DMS153 (cell line): ENCODE measurements at regions not wholly inside any gene's neighbourhood (a gene's known extent, or its start where the extent isn't known, plus 50 kb on each side); places are given as distances from the start of the nearest gene placed in this dataset.

Source experiments
- DNase-seq: peaks from one replicate; lab custom pipeline; 2025; lab: John Stamatoyannopoulos, UW

DNA sequence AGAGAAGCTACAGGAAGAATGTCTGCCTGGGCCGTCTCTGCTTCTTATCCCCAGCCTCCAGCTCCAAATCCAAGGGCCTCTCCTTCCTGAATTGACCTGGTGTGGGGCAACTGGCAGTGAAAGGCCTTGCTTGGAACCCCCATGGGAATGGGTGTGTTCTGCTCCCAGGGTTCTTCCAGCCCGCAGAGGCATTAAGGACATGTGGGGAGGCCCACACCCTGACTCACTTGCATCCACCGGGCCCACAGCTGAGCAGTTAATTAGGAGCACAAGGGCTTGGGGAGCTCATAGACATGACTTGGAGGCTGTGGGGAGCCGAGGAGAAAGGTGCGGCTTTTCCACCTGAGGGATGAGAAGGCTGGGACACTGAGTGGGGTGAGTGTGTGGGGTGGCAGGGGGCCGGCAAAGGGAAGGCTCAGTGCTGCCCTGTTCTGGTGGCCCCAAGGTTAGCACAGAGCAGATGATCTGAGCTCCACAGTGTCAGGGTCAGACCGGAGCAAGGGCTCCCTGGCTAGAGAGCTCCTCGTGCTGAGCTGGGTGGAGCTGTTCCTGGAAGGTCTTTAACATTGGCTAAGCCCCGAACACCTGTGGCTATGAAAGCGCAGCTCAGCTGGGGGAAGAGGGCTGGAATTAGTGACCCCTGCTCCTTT, 64.5 kb upstream of the NECTIN1 start:
- no peak for DNase-seq

DNA sequence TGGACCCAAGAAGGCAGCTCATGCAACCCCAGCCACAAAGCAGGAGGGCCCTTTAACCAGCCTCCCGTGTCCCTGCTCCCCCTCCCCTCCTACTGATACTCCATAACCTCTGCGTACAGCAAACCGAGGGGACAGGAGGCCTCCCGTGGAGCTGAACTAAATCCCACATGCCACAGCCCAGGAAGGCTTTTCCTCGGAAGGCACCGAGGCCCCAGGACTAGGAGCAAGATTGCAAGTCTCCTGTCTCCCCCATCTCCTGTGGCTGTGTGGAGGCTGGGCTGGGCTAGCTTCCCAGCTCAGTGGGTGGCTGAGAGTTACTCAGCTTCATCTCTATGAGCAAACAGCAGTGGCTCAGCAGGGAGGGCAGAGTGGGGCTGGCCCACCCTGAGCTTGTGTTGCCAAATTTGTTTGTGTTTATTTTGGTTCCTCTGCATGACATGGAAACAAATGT, 62.7 kb upstream of the NECTIN1 start:
- DNase-seq = no peak

DNA sequence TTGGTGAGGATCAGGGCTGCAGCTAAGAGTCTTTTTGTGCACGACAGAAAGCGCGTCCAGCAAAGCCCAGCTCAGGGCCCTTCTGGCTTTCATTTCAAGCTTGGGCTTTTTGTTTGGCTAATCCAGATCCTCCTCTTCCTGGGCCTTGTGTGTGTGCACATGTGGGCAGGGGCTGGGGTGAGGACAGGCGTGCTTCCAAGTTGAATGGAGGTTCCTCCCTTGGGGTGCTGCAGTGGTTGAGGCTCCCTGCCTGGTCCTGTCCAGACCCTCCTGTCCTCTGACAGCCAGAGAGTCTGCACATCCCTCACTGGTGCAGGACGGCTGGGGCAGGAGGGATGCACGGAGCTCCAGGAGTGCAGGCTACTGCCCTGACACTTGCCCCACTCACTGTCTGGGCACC, 62.0 kb upstream of the NECTIN1 start:
- no peak for DNase-seq

DNA sequence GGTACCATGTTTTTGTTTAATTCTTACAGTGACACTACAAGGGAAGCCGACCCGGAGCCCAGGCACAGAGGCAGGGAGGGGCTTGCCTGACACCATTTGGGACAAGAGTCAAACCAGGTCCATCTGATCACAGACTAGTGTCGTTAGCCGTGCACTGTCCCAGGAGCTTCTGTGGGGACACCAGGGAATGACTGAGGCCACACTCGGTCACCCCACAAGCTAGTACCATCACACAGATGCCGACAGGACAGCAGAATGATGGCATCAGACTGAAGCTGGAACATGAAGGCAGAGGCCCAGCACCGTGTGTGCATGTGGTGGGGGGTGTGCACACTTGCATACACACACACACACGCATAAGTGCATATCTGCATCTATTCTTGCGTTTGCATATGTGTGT, 61.5 kb upstream of the NECTIN1 start:
- DNase-seq = no peak

DNA sequence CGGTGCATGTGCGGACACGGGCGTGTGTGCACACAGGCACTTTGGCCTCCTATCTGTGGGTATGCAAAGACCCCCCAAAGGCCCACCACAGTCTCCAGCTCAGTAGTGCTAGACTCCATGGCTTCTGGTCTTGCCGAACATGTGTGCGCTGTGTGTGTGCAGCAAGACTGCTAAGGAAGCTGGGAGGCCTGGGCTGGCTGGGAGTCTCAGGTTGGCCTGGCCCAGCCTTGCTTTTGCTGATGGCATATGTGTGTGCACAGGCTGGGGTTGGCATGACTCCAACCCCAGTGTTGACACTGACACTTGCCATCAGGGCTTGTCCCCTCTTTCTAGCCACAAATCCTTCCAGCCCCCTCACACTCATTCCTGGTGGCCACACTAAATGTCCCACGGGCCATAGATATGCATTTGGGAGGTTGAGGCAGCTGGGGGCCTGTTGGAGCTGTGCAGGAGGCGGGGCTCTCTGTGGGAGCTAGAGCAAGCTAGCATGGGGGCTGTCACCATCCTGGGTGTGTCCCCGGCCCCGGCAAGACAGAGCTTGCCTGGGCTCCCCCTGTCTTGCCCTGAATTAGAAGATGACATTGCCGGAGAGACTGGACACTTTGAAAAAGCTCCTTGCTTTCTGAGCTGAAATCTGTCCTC, 60.9 kb upstream of the NECTIN1 start:
- DNase-seq = no peak

DNA sequence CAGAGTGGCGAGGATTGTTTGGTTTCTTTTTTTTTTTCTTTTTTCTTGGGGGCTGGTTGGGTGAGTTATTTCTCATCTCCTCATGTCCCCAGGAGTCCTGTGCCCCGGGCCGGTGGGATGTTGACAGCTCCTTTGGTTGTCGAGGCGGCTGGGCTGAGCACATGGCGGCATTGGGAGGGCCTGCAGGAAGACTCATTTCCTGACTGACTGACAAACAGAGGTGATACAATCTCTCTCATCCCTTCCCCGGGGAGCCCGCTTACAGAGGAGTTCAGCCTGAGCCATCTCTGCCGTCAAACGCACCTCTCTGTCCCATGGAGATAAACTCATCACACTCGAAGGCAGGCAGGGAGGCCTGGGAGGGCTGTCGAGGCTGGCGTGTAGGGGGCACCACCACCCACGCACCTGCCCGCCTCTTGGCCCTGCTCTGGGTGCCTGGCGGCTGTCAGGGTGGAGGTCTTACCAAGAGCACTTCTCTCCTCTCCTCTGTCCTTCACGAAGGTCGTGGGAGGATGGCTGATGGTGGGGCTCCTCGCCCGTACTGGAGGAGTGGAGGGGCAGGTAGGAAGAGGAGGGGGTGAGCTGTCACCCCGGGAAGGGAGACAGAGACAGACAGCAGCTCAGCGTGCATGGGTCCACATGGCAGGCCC, 60.0 kb upstream of the NECTIN1 start:
- no peak for DNase-seq

DNA sequence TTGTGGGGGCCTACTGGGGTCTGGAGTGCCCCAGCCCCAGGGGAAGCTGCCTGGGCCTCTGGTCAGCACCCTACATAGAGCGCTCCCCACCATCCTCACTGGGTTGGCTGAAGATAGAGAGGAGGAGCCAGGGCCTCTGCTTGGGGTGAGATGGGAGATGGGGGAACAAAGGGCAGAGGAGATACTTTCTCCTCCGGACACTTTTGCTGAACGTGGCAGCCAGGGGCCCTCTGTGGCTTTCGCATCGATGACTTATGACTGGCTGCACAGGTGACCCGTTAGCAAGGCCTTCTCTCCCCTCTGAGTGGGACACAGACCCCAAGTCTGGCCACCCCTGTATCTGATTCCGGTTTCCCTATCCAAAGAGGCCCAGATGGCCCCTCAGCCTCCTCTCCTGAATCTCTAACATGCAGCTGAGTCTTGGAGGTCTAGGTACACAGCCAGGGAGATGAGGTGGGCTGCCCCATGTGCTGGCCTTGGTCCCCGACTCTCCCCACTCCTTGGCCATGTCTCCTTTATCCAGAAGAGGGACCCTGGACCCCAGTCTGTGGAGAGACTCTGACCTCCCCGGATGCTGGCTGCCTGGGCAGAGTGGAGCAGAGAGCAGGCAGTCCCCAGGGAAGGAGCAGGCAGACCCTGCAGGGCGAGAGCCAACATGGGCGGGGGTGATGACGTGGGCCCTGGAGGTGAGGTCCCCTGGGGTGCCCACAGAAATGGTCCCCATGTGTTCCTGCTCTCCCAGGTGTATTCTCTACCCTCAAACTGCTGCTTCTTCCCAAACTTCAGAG, 59.3 kb upstream of the NECTIN1 start:
- DNase-seq = no peak

DNA sequence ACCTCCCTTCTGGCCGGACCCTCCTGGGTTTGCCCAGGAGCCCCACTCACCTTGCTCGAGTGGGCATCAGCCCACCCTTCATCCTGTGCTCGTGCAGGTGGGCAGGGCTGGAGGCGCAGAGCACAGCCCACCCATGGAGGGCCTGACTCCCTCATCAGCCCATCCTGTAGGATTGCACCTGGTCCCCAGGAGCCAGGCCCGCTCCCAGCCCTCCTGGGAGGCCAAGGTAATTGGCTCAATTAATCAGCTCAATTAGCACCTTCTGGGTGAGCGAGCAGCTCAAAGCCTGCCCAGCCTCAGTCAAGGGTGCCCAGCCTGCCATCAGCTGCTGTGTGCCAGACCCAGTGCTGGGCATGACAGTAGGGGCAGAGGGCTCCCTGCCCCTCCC, 58.1 kb upstream of the NECTIN1 start:
- DNase-seq = no peak

DNA sequence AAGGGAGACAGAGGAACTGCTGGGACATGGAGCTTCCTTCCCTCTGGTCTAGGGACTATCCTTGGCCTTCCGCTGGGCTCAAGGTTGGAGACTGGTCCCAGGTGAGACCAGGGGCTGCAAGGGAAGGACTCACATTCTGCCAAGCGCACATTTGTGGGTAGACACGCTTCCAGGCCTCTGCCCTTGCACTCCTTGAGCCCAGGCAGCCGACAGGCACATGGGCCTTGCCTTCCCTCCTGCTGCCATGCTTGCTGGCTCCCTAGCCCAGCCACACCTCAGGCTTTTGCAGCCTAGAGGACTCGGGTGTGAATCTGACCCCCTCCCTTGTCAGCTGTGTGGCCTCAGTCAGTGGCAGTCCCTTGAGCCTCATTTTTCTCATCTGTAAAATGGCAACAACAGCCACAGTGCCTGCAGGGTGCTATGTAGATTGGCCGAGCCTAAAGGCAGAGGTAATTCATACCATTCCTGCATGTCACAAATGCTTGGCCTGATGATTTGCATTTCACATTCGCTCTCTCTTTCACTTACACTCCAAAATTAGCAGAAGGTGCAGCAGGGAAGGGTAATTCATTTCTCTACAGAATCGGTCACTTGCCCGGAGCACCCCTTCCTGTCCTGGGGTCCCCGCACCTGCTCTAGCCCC, 57.6 kb upstream of the NECTIN1 start:
- DNase-seq = no peak

DNA sequence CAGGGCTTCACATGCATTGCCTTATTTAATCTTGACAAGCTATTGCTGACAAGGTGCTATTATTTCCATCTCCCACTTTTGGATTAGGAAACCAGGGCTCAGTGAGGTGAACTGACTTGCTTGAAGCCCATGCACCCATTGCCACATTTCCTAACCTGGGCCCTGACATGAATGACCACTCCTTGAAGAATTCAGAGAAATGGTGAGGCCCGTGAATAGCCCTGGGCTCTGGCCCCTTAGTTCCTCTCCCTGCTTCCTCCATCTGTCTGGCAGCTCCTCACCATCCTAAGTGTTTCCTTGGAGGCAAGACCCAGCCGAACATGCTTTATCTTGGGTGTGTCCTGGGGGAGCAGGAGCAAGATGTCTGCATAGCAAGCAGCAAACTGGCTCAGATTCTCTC, 56.1 kb upstream of the NECTIN1 start:
- DNase-seq = no peak

DNA sequence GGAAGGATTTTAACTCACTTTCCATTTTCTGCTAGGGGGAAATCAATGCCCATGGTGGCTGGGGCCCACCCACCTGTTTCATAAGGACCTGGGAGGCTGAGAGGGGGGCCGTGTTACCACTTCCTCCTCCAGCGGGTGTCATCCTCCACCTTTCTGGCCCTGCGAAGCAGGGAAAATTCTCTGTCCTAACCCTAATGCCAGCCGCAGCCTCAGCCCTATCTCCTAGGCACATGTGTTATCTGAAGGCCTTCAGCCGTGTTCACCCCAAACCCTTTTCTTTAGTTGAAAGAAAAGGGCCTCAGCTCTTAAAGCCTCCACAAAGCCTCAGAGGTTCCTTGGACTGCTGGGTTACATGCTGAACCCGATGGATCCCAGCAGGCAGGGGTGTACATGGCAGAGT, 55.4 kb upstream of the NECTIN1 start:
- no peak for DNase-seq

DNA sequence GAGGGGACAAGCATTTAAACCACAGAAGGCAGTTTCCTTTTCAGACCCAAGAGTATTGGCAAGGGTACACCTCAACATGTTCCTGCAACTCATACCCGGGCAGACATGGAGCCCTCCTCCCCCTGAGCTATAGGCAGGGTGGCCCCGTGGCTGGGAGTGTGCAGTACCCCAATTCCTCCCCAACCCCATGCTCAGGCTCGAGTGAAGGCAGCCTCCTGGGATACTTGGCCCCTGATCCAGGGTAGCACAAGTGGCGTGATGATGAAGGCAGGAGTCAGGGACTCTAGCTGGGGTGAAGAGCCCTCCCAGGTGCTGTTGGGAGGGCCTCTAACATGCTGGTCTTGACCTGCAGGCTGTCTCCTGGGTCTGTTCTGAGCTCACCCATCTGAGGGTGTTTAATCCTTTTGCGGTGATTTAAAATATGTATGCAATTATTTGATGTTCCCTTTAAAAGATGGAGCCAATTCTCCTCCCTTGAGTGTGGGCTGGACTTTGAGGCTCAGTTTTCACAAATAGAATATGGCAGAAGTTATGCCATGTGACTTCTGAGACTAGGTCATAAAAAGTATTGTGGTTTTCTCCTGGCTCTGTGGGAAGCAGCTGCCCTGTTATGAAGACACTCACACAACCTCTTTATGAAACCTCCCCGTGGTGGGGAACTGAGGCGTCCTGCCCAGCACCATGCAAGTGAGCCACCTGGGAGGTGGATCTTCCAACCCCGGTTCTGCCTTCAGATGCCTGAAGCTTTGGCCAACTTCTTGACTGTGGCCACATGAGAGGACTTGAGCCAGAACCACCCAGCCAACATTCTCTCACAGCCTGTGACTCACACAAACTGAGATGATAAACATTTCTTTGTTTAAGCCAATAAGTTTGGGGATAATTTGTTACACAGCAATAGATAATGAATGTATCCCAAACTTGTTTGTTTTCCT, 54.7 kb upstream of the NECTIN1 start:
- no peak for DNase-seq

DNA sequence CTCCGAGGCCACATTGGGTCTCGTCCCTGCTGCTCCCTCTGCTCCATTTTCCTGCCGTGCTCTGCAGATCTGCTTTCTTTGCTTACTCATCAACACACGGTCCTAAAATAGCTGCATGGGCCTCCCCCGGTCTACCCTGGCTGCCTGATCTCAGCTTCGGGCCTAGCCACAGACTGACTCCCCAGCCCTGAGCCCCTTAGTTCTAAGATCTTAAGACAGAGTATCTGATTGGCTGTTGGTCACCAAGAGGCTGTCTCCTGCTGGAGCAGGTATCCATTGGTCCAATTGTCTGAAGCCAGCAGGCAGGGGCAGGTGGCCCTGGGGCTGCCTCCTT, 53.7 kb upstream of the NECTIN1 start:
- DNase-seq = no peak

DNA sequence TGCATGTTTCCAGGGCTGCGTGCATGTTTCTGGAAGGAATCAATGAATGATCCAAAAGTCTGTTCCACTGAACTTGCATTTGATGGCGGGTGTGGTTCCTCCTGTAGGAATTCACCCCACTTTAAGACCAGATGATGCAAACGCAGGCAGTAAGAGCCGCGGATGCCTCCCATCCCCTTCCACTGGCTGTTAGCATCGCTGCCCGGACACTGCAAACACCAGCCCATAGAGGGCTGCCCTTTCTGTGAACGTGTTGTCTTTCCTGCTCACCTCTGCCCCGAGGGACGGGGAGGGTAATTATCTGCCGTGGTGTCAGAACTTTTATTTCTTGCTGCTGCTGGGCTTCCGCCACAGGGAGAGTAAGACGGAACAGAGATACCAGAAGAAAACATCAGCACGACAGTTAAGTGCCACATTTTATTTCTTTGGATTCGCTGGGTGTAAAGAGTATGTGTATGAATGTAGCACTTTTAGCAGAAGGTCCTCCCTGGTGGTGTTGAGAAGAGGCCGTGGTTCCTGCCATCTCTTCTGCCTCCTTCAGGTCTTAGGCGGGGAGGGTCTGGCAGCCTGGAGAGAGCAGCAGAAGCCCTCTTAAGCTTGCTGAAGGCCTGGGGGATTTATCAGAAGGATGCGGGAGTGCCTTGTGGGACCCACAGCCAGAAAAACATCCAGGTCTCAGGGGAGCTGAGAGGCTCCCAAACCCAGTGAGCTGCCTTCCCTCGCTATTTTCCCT, 53.2 kb upstream of the NECTIN1 start:
- no peak for DNase-seq

DNA sequence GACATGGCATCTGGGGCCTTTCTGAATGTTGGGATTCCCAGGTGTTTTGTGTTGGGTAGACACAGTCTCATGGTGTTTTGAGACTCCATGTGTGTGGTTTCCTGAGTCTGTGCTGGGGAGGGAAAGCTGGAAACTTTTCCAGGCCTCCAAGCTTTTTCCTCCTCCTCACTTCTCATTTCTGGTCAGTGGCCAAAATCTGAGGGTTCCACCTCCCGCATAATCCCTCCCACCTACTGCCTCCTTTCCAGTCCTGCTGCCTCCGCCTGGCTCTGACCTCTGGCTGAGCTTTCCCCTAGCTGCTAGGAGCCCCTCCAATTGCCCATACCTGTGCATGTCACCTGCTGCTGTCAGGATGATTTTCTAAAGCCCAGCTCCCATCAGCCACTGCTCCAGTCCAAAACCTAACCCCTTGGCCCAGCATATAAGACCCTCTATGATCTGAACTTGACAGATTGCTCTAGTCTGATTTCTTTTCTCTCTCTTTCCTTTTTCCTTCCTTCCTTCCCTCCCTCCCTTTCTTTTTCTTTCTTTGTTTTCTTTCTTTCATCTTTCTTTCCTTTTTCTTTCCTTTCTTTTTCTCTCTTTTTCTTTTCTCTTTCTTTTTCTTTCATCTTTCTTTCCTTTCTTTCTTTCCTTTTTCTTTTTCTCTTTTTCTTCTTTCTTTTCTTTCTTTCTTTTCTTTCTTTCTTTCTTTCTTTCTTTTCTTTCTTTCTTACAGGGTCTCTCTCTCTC, 51.4 kb upstream of the NECTIN1 start:
- DNase-seq = no peak

DNA sequence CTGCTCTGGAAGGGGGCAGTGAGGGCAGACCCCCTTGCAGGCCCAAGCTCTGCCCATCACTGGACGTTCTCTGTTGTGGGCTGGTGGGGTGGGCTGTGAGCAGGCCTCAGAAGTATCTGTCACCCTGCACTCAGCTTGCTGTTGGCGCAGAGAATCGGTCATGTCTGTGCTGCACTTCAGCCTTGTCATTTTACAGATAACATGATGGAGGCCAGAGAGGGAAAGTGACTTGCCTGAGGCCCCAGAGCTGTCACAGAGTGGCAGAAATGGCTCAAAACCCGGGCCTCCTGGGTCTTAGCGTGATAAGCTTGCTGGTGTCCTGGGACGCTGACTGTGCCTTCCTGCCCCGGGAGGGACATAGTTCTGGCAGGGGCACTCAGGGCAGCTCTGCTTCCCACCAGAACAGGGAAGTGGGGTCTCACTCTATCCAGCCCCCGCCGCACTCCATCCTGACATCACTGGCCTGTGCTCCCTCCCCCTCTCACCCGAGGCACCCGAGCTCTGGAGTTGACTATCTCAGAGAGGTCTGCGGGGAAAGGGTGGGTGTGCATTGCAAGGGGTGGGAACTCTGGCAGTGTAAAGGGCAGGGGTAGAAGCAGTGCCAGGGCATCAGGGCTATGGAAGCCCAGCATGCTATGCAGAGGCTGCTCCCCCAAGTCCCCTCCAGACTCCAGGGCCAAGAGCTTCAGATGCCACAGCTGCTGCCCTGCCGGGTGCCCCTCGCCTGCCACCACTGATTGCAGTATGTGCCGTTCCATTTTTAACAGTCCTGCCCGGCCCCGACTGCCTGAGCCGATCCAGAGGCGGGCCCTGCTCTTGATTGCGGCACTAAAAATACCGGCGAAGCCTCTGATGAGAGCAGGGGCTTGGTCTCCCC, 50.4 kb upstream of the NECTIN1 start:
- DNase-seq = no peak
